NB4 (cell line): ENCODE measurements at regions not wholly inside any gene's neighbourhood (a gene's known extent, or its start where the extent isn't known, plus 50 kb on each side); places are given as distances from the start of the nearest gene placed in this dataset.

Experiments used
- DNase-seq: peaks from one replicate; pipeline ENCODE4 v3.0.0; 2010; ENCODE audit warnings: low read depth
- H3K4me3 ChIP-seq: one replicate; pipeline ENCODE4 v1.5.1; 2011; ENCODE audit warnings: mild to moderate bottlenecking, low read depth, low read length, moderate library complexity
- MAX ChIP-seq: IDR thresholded peaks from 2 replicates; pipeline ENCODE4 v1.6.1; 2011; ENCODE audit warnings: low read depth, low read length
- MYC ChIP-seq: IDR thresholded peaks from 2 replicates; pipeline ENCODE4 v1.6.1; 2011; ENCODE audit warnings: low read depth, low read length
- POLR2A ChIP-seq: IDR thresholded peaks from 2 replicates; pipeline ENCODE4 v1.6.1; 2011; ENCODE audit warnings: mild to moderate bottlenecking; ENCODE audit not compliant: insufficient read length; ENCODE audit errors: extremely low read depth
- TF ChIP-seq, protein P1 (sequence below): IDR thresholded peaks from one replicate; pipeline ENCODE4 v1.5.1; 2012; ENCODE audit warnings: low read depth, low read length

GRCh38 chr1:219316066-219316465, 142.4 kb downstream of the LYPLAL1 start:
- TF ChIP-seq MYC (no peak), POLR2A (no peak), MAX (no peak)
- TF ChIP-seq, protein P1, sequence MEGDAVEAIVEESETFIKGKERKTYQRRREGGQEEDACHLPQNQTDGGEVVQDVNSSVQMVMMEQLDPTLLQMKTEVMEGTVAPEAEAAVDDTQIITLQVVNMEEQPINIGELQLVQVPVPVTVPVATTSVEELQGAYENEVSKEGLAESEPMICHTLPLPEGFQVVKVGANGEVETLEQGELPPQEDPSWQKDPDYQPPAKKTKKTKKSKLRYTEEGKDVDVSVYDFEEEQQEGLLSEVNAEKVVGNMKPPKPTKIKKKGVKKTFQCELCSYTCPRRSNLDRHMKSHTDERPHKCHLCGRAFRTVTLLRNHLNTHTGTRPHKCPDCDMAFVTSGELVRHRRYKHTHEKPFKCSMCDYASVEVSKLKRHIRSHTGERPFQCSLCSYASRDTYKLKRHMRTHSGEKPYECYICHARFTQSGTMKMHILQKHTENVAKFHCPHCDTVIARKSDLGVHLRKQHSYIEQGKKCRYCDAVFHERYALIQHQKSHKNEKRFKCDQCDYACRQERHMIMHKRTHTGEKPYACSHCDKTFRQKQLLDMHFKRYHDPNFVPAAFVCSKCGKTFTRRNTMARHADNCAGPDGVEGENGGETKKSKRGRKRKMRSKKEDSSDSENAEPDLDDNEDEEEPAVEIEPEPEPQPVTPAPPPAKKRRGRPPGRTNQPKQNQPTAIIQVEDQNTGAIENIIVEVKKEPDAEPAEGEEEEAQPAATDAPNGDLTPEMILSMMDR, result no peak
- no peak overlapping the region for H3K4me3 ChIP-seq
- DNase-seq, result no peak

DNA sequence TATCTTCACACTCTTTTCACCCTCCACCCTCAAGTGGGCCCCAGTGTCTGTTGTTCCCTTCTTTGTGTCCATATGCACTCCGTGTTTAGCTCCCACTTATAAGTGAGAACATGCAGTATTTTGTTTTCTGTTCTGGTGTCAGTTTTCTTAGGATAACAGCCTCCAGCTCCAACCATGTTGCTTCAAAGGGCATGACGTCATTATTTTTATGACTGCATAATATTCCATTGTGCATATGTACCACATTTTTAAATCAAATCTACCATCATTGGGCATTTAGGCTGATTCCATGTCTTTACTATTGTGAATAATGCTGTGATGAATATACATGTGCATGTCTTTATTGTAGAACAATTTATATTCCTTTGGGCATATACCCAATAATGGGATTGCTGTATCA, 140.3 kb downstream of the LYPLAL1 start:
- H3K4me3 ChIP-seq, result no peak overlapping the region
- DNase-seq, result no peak
- TF ChIP-seq MYC (no peak), POLR2A (no peak), MAX (no peak)
- TF ChIP-seq, protein P1, result no peak

DNA sequence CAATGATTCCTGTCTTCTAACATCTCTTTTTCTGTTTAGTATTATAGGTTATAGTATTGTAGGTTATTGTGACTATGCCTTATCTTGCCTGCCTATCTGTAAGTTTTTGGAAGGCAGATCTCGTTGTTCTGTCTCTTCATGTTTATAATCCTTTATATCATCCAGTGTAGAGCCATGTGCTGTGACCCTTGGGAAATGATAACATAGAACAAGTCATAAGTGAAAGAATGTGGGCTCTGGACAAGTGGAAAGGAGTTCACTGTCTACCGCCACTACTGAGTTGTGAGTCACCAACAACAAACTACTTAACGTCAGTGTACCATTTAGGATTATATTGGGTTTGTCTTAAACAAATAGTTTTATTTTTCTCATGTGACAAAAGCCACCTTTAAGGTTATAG, 139.3 kb downstream of the LYPLAL1 start:
- no peak overlapping the region for H3K4me3 ChIP-seq
- no peak for TF ChIP-seq MAX
- no peak for TF ChIP-seq POLR2A
- TF ChIP-seq, protein P1, result no peak
- no peak for TF ChIP-seq MYC
- no peak for DNase-seq

DNA sequence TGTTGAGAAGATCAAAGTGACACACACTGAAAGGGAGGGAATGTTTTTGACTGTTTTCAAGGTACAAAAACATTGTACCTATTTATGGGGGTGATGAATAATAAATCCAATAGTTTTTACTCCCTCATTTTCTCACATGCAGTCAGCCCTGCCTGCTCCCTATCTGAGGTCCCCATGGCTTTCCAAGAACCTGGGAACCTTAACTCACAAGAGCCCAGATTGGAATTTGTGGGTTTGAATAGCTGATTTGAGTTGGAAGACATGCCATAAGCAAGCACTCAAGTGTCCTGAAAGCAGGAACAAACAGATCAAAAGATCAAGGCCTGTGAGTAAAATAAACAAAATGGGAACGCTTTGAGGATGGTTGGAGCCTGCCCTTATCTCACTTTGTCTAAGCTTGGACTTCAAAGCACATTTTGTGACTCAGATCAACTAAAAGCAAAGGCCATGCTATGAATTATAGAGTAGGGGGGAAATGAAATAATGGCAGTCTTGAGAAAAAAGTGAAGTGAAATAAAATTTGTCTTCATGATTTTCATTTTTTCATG, 136.6 kb downstream of the LYPLAL1 start:
- TF ChIP-seq POLR2A, result no peak
- no peak for TF ChIP-seq MAX
- TF ChIP-seq, protein P1, result no peak
- TF ChIP-seq MYC, result no peak
- H3K4me3 ChIP-seq, result no peak overlapping the region
- no peak for DNase-seq

- TF ChIP-seq POLR2A, result no peak
- TF ChIP-seq, protein P1, result no peak
- no peak for TF ChIP-seq MYC
- TF ChIP-seq MAX, result no peak
- H3K4me3 ChIP-seq, result no peak overlapping the region
- no peak for DNase-seq
Observed at GRCh38 chr1:219308367-219308766, 134.7 kb downstream of the LYPLAL1 start.
